Mesodermal cell (in vitro differentiated cells): ENCODE measurements at regions not wholly inside any gene's neighbourhood (a gene's known extent, or its start where the extent isn't known, plus 50 kb on each side); places are given as distances from the start of the nearest gene placed in this dataset.
"Not testable (repeated sequence)": the region's sequence is repeated elsewhere in the genome, so short reads cannot be mapped to it uniquely, and the experiment has no call there.

Experiments used
- H3K27ac ChIP-seq: 2 replicates; pipeline ENCODE4 v1.7.0; 2013; ENCODE audit warnings: mild to moderate bottlenecking, low read depth, low read length, moderate library complexity; ENCODE audit not compliant: severe bottlenecking
- H3K36me3 ChIP-seq: 2 replicates; pipeline ENCODE4 v1.7.1; 2013; ENCODE audit warnings: mild to moderate bottlenecking, low read length, moderate library complexity; ENCODE audit not compliant: control insufficient read depth, insufficient read depth
- H3K4me1 ChIP-seq: one replicate; pipeline ENCODE4 v1.7.1; 2013; ENCODE audit warnings: mild to moderate bottlenecking, low read length; ENCODE audit not compliant: insufficient read depth, control insufficient read depth, poor library complexity, severe bottlenecking
- H3K4me3 ChIP-seq: 2 replicates; pipeline ENCODE4 v1.7.0; 2013; ENCODE audit warnings: low read length, control low read depth, mild to moderate bottlenecking; ENCODE audit not compliant: insufficient read depth, poor library complexity, severe bottlenecking; ENCODE audit errors: extremely low read depth
- H3K9me3 ChIP-seq: 2 replicates; pipeline ENCODE4 v1.7.1; 2013; ENCODE audit warnings: mild to moderate bottlenecking, low read length, moderate library complexity; ENCODE audit not compliant: control insufficient read depth
- WGBS, 2 experiments: methylation state at CpG; one replicate each; pipeline ENCODE4 v1.1.5; 2013; ENCODE audit warnings: missing lambda C conversion rate in 2 of 2; ENCODE audit not compliant: insufficient coverage in 2 of 2; 5-methylcytosine and 5-hydroxymethylcytosine counted together

- H3K9me3 ChIP-seq, H3K27ac ChIP-seq, H3K4me3 ChIP-seq, H3K4me1 ChIP-seq, H3K36me3 ChIP-seq: not testable (repeated sequence)
- no CpG with 5 or more reads among the region's 1 CpG for WGBS, 2 experiments
Observed at GRCh38 chr2:111320965-111321364, 200.3 kb downstream of the BCL2L11 start.

DNA sequence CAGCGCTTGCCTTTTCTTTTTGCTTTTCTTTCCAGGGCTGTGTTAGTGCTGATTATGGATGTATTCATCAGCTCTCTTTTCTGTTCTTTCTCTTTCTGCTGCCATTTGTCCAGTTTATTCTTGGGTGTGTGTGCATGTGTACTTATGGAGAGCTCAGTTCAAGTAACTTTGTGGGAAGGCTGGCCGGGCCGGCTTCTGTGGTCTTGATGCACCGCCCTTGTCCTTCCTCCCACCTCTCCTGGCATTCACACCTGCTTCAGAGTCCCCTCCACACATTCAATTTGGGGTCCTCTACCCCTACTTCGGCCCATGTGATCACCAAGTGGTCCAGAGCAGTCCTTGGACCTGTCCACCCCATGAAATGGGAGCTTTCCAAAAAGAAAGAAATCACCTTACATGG is 202.7 kb downstream of the BCL2L11 start:
- WGBS, 2 experiments = no CpG with 5 or more reads among the region's 5 CpGs

GRCh38 chr2:111327726-111328125 is 207.0 kb downstream of the BCL2L11 start:
- no CpG with 5 or more reads among the region's 4 CpGs for WGBS, 2 experiments
- H3K36me3 ChIP-seq, H3K27ac ChIP-seq, H3K4me3 ChIP-seq, H3K4me1 ChIP-seq, H3K9me3 ChIP-seq: not testable (repeated sequence)

More for the DNA sequence above, 202.7 kb downstream of the BCL2L11 start:
- H3K36me3 ChIP-seq, H3K27ac ChIP-seq, H3K4me1 ChIP-seq, H3K9me3 ChIP-seq, H3K4me3 ChIP-seq: not testable (repeated sequence)

GRCh38 chr2:111329309-111329708 is 208.6 kb downstream of the BCL2L11 start:
- H3K4me1 ChIP-seq, H3K9me3 ChIP-seq, H3K36me3 ChIP-seq, H3K4me3 ChIP-seq, H3K27ac ChIP-seq: not testable (repeated sequence)
- no CpG with 5 or more reads among the region's 4 CpGs for WGBS, 2 experiments

DNA sequence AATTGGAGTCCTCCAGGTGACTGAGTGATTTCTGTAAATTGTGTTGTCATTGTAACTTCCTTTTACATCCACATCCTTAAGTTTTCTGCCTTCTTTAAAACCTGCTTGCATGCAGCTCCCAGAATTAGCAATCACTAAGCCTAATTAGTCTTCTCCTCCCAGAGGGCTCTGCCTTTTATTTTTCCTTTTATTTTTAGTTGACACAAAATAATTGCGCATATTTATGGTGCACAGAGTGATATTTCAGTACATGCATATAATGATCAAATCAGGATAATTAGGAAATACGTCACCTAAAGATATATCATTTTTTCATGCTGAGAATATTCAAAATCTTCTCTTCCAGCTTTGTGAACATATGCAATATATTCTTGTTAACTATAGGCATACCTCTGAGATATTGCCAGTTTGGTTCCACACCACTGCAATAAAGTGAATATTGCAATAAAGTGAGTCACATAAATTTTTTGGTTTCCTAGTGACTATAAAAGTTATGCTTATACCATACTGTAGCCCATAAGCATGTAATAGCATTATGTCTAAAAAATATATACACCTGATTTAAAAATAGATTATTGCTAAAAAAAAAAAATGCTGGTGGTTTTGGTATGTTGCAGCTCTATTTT is 210.5 kb downstream of the BCL2L11 start:
- not testable (repeated sequence) for H3K9me3 ChIP-seq, H3K36me3 ChIP-seq, H3K27ac ChIP-seq, H3K4me3 ChIP-seq, H3K4me1 ChIP-seq
- WGBS, 2 experiments = no CpG with 5 or more reads among the region's 2 CpGs

- H3K36me3 ChIP-seq, H3K27ac ChIP-seq, H3K4me3 ChIP-seq, H3K9me3 ChIP-seq, H3K4me1 ChIP-seq: not testable (repeated sequence)
Observed at GRCh38 chr2:111335220-111335907, 214.7 kb downstream of the BCL2L11 start.

DNA sequence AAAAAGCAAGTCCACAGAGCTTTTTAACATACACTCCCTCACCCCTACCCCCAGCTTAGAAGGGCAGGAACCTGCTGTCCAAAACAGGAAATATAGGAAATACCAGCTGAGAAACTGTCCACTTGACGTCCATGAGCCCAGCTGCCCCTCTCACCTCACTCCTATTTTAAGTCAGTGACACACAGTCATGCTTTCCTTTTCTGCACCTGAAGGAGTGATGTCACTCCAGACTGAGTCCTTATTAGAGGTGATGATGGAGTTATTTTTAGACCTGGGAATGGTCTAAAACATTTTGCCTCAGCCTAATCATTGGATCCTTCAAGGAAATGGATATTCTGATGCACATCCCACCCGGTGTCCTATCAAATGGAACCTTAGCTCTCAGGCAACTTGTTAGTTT is 217.8 kb downstream of the BCL2L11 start:
- H3K27ac ChIP-seq, H3K4me1 ChIP-seq, H3K36me3 ChIP-seq, H3K9me3 ChIP-seq, H3K4me3 ChIP-seq: not testable (repeated sequence)
- no CpG with 5 or more reads among the region's 2 CpGs for WGBS, 2 experiments

DNA sequence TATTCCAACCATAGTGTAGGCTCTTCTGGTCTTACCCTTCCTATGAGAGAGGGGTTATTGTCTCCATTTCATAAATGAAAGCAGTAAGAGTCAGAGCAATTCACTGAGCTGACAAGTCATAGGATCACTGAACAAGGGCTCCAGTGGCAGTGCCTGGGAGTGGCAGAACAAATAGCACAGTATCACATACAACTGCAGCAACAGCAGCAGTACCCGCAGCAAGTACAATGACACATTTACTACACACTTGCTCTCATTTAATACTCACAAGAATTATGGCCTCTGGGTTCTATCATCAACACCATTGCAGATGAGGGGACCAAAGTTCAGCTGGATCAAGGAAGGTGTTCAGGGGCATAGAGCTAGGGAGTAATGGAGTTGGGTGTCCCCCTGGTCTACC is 218.8 kb downstream of the BCL2L11 start:
- H3K4me3 ChIP-seq, H3K4me1 ChIP-seq, H3K9me3 ChIP-seq, H3K36me3 ChIP-seq, H3K27ac ChIP-seq: not testable (repeated sequence)
- WGBS, 2 experiments = no CpG with 5 or more reads among the region's 1 CpG

GRCh38 chr2:111344590-111344989 is 223.9 kb downstream of the BCL2L11 start:
- not testable (repeated sequence) for H3K4me3 ChIP-seq, H3K27ac ChIP-seq, H3K9me3 ChIP-seq, H3K36me3 ChIP-seq, H3K4me1 ChIP-seq
- WGBS, 2 experiments = no CpG with 5 or more reads among the region's 2 CpGs

DNA sequence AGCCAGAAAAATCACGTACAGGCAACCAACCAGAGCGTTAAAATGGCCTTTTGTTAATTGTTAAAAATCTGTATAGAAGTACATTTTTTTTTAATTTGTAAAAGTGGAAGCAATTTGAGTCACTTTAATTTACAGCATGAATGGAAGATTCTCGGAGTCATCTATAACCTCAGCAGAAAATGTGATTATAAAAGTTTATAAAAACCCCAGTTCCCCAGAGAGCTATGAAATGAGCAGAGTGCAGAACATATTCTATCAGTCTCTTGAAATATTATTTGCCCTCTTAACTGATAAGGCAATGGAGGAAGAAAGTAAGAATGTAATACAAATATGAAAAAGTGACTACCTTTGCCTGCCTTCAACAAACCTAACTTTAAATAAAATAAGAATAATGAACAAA is 224.7 kb downstream of the BCL2L11 start:
- not testable (repeated sequence) for H3K27ac ChIP-seq, H3K36me3 ChIP-seq, H3K9me3 ChIP-seq, H3K4me3 ChIP-seq, H3K4me1 ChIP-seq
- WGBS, 2 experiments = no CpG with 5 or more reads among the region's 3 CpGs

DNA sequence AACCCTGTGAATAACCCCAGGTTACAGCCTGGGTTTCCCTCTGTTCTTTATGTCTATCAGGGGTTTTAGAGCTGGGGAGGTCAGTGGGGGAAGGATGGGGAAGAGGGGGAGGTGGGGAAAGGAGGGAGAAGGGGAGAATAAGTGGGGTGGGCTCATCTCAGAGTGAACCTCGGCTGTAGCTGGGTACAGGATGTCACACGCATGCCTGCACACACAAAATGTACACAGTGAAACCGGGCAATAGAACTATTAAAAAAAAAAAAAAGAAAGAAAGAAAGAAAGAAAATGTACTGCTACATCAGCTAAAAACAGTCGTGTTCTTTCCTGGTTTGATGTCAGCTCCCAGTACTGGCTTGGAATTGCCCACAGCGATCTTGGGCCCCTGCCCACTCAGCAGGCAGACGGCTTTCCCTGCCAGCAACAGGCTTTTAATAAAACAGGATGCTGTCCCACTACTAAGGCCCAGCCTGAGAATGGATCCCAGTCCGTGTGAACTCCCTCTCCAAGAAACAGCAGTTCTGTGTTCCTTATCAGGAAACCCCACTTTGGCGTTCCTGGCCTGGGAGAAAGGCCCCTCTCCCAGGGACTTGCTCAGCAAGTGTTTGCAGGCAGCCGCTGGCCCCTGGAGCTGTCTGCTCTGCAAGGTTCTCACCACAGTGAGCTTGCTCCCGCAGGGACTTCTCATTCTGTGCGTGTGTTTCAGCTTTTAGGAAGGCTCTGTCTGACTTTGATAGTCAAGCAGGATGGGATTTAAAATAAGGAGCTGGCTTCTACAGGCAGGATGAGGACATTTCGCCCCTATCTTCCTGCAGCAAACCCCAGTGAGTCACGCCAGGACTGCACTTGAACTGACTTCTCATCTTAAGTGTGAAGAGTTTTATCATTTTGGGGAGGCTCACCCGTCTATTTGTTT is 225.6 kb downstream of the BCL2L11 start:
- not testable (repeated sequence) for H3K4me3 ChIP-seq, H3K36me3 ChIP-seq, H3K4me1 ChIP-seq, H3K9me3 ChIP-seq
- peak overlapping the region; percentile 49 for H3K27ac ChIP-seq
- no CpG with 5 or more reads among the region's 14 CpGs for WGBS, 2 experiments
